ENCODE measurements at regions not wholly inside any gene's neighbourhood (a gene's known extent, or its start where the extent isn't known, plus 50 kb on each side); places are given as distances from the start of the nearest gene placed in this dataset.
"Not testable (repeated sequence)": the region's sequence is repeated elsewhere in the genome, so short reads cannot be mapped to it uniquely, and the experiment has no call there.

DNA sequence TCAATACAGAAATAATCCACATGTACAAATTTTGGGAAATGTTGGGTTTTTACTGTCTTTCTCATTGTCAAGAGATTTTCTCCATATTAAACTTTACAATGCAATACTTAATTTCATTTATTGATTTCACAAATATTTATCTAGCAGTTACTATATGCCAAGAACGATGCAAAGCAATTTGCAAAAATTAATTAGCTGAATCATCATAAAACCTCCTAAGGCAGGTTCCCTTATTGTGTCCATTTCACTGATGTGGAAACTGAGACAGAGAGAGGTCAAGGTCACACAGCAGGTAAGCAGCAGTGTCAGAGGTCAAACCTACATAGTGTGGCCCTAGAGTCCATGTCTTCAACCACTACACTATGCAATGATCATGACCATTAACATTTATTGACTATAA is 286.8 kb upstream of the AUTS2 start:
- no peak for DNase-seq (ENCODE audit: low spot score)
- ATAC-seq (ENCODE audit: insufficient number of reproducible peaks, low FRiP score, low read depth) = no peak
- Histone ChIP-seq H3K9me3 (no peaks in the 10 kb centered on the region), H3K4me3 (no peak overlapping the region), H3K4me1 (ENCODE audit: control insufficient read depth in 1 of 2, low read depth in 2 of 2) (no peaks in the 10 kb centered on the region), H3K36me3 (no peaks in the 10 kb centered on the region), H3K27me3 (replicated peaks; ENCODE audit: insufficient read depth) (no peaks in the 10 kb centered on the region), H3K27ac (no peak overlapping the region)
- TF ChIP-seq, protein P1, sequence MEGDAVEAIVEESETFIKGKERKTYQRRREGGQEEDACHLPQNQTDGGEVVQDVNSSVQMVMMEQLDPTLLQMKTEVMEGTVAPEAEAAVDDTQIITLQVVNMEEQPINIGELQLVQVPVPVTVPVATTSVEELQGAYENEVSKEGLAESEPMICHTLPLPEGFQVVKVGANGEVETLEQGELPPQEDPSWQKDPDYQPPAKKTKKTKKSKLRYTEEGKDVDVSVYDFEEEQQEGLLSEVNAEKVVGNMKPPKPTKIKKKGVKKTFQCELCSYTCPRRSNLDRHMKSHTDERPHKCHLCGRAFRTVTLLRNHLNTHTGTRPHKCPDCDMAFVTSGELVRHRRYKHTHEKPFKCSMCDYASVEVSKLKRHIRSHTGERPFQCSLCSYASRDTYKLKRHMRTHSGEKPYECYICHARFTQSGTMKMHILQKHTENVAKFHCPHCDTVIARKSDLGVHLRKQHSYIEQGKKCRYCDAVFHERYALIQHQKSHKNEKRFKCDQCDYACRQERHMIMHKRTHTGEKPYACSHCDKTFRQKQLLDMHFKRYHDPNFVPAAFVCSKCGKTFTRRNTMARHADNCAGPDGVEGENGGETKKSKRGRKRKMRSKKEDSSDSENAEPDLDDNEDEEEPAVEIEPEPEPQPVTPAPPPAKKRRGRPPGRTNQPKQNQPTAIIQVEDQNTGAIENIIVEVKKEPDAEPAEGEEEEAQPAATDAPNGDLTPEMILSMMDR (IDR thresholded peaks at IDR 0.05) = no peak

DNA sequence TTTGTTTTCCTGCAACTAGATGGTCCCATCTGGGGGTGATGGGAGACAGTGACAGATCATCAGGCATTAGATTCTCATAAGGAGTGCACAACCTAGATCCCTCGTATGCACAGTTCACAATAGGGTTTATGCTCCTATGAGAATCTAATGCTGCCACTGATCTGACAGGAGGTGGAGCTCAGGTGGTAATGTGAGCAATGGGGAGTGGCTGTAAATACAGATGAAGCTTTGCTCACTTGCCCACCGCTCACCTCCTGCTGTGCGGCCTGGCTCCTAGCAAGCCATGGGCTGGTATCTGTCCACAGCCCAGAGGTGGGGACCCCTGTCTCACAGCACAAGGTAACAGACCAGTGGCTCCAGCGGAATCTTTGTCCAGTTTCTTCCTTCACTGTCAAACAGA is 284.4 kb upstream of the AUTS2 start:
- DNase-seq (ENCODE audit: low spot score); ATAC-seq (ENCODE audit: insufficient number of reproducible peaks, low FRiP score, low read depth); H3K9me3 ChIP-seq; H3K36me3 ChIP-seq; H3K27me3 ChIP-seq (replicated peaks; ENCODE audit: insufficient read depth); H3K27ac ChIP-seq; H3K4me3 ChIP-seq; H3K4me1 ChIP-seq (ENCODE audit: control insufficient read depth in 1 of 2, low read depth in 2 of 2): not testable (repeated sequence)

DNA sequence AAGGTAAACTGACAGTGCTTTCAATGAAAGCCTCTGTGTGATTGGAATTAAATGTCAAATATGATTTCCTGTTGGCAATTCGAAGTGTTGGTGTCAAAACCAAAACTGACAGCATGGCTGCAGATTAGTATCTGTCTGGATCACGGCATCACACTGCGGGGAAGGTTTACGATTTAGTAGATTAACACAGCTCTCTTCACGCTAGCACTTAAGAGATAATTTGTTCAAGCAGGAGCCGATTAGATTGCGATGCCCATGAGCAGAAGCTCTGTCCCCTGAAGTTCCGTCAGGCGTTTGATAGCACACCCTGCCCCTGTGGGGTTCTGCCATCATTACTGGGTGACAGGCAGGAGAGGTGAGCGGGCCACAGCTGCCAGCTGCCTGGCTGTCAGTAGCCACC is 279.5 kb upstream of the AUTS2 start:
- Histone ChIP-seq H3K27ac (no peak overlapping the region), H3K4me3 (no peak overlapping the region), H3K36me3 (no peaks in the 10 kb centered on the region), H3K27me3 (replicated peaks; ENCODE audit: insufficient read depth) (no peaks in the 10 kb centered on the region), H3K4me1 (ENCODE audit: control insufficient read depth in 1 of 2, low read depth in 2 of 2) (no peaks in the 10 kb centered on the region), H3K9me3 (no peaks in the 10 kb centered on the region)
- DNase-seq (ENCODE audit: low spot score) (no peak), ATAC-seq (ENCODE audit: insufficient number of reproducible peaks, low FRiP score, low read depth) (no peak)
- TF ChIP-seq, protein P1 (IDR thresholded peaks at IDR 0.05) = no peak

DNA sequence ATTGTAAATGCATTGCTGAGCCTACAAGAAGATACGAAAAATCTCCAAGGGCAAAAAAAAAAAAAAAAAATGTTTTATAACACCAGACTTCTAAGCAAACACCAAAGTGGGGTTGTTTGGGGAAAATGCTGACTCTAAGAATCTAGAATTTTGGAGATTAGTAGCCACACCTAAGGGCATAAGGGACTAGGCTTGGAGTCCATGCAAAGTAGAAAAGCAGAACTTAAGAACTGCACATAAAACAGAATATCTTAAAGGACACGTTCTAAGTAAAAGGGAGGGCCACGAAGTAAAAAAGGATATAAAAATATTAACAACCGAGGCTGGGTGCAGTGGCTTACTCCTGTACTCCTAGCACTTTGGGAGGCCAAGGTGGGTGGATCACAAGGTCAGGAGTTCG is 269.8 kb upstream of the AUTS2 start:
- H3K4me1 ChIP-seq (ENCODE audit: control insufficient read depth in 1 of 2, low read depth in 2 of 2) = no peaks in the 10 kb centered on the region
- ATAC-seq (ENCODE audit: insufficient number of reproducible peaks, low FRiP score, low read depth) (no peak), DNase-seq (ENCODE audit: low spot score) (no peak)
- TF ChIP-seq, protein P1 (IDR thresholded peaks at IDR 0.05) = no peak
- no peaks in the 10 kb centered on the region for H3K9me3 ChIP-seq
- no peaks in the 10 kb centered on the region for H3K36me3 ChIP-seq
- no peak overlapping the region for H3K27ac ChIP-seq
- H3K4me3 ChIP-seq = no peak overlapping the region
- H3K27me3 ChIP-seq (replicated peaks; ENCODE audit: insufficient read depth) = no peaks in the 10 kb centered on the region

DNA sequence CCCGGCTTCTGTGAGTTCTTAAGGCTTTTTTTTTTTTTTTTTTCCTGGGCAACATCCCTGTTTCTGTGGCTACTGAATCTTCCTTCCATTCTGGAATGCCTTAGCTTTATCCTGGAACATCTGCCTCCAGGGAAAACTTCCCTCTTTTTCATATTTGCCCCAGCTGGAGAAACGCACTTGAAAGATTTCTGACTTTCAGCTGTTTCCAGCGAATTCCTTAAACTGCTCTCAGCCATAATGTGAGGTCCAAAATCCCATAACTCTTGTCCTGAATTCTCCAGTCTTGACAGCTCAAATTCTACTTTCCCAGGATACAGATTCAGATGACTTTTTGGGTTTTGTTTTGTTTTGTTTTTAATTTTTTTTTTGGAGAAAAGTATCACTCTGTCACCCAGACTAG is 263.6 kb upstream of the AUTS2 start:
- H3K4me3 ChIP-seq = no peak overlapping the region
- TF ChIP-seq, protein P1 (IDR thresholded peaks at IDR 0.05) = no peak
- ATAC-seq (ENCODE audit: insufficient number of reproducible peaks, low FRiP score, low read depth) (no peak), DNase-seq (ENCODE audit: low spot score) (no peak)
- no peaks in the 10 kb centered on the region for H3K4me1 ChIP-seq (ENCODE audit: control insufficient read depth in 1 of 2, low read depth in 2 of 2)
- no peaks in the 10 kb centered on the region for H3K9me3 ChIP-seq
- H3K27me3 ChIP-seq (replicated peaks; ENCODE audit: insufficient read depth) = no peaks in the 10 kb centered on the region
- H3K27ac ChIP-seq = no peak overlapping the region
- no peaks in the 10 kb centered on the region for H3K36me3 ChIP-seq

DNA sequence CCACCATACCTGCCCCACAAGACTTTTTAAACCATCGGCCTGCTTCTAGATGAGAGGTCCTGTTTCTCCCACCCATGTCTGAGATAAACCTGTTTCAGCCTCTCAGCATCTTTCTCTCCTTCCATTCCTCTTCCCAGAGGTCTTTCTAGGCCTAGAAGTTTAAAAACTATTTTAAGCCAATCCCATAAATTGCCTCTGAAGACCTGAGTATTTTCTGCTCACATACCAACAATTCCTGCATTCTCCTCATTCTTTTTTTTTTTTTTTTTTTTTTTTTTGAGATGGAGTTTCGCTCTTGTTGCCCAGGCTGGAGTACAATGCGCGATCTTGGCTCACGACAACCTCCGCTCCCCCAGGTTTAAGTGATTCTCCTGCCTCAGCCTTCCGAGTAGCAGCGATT is 262.9 kb upstream of the AUTS2 start:
- no peak overlapping the region for H3K4me3 ChIP-seq
- DNase-seq (ENCODE audit: low spot score) = no peak
- no peak for ATAC-seq (ENCODE audit: insufficient number of reproducible peaks, low FRiP score, low read depth)

More for the DNA sequence above, 262.9 kb upstream of the AUTS2 start:
- H3K27ac ChIP-seq = no peak overlapping the region
- no peaks in the 10 kb centered on the region for H3K36me3 ChIP-seq
- TF ChIP-seq, protein P1 (IDR thresholded peaks at IDR 0.05) = no peak
- H3K4me1 ChIP-seq (ENCODE audit: control insufficient read depth in 1 of 2, low read depth in 2 of 2) = no peaks in the 10 kb centered on the region
- no peaks in the 10 kb centered on the region for H3K9me3 ChIP-seq
- no peaks in the 10 kb centered on the region for H3K27me3 ChIP-seq (replicated peaks; ENCODE audit: insufficient read depth)
